ENCODE measurements at regions not wholly inside any gene's neighbourhood (a gene's known extent, or its start where the extent isn't known, plus 50 kb on each side); places are given as distances from the start of the nearest gene placed in this dataset.

GRCh38 chr9:26483991-26484390, 408.6 kb downstream of the CAAP1 start:
- no peak for TF ChIP-seq CTCF (IDR thresholded peaks at IDR 0.05; ENCODE audit: poor library complexity, severe bottlenecking)
- H3K27ac ChIP-seq (ENCODE audit: poor library complexity, severe bottlenecking) = no peak overlapping the region
- no peaks in the 10 kb centered on the region for H3K9me3 ChIP-seq (ENCODE audit: severe bottlenecking)
- no peak for ATAC-seq (ENCODE audit: low read depth)
- no peak overlapping the region for H3K4me3 ChIP-seq (ENCODE audit: severe bottlenecking)
- DNase-seq (ENCODE audit: low spot score) = no peak
- no peaks in the 10 kb centered on the region for H3K4me1 ChIP-seq (ENCODE audit: insufficient read depth, poor library complexity, severe bottlenecking)
- H3K36me3 ChIP-seq (ENCODE audit: low read depth) = no peaks in the 10 kb centered on the region
- H3K27me3 ChIP-seq (ENCODE audit: insufficient read depth, poor library complexity, severe bottlenecking) = no peaks in the 10 kb centered on the region

DNA sequence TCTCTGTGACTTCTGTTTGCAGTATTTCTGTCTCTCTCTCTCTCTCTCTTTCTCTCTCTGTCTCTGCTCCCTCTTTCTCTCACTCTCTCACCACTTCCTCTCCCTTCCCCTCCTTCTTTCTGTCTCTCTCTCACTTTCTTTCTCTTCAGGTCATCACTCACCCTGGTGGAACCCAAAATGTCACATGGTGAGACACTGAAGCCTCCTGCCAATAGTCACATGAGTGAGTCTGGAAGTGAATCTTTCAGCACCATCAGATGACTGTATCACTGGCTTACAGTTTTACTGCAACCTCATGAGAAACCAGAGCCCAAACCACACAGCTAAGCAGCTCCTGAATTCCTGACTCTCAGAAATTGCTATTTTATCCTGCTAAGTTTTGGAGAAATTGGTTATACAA, 414.6 kb downstream of the CAAP1 start:
- H3K4me3 ChIP-seq (ENCODE audit: severe bottlenecking) = no peak overlapping the region
- TF ChIP-seq CTCF (IDR thresholded peaks at IDR 0.05; ENCODE audit: poor library complexity, severe bottlenecking) = no peak
- H3K36me3 ChIP-seq (ENCODE audit: low read depth) = no peaks in the 10 kb centered on the region
- ATAC-seq (ENCODE audit: low read depth) (no peak), DNase-seq (ENCODE audit: low spot score) (no peak)
- no peaks in the 10 kb centered on the region for H3K4me1 ChIP-seq (ENCODE audit: insufficient read depth, poor library complexity, severe bottlenecking)
- no peaks in the 10 kb centered on the region for H3K27me3 ChIP-seq (ENCODE audit: insufficient read depth, poor library complexity, severe bottlenecking)
- H3K27ac ChIP-seq (ENCODE audit: poor library complexity, severe bottlenecking) = no peak overlapping the region
- no peaks in the 10 kb centered on the region for H3K9me3 ChIP-seq (ENCODE audit: severe bottlenecking)

DNA sequence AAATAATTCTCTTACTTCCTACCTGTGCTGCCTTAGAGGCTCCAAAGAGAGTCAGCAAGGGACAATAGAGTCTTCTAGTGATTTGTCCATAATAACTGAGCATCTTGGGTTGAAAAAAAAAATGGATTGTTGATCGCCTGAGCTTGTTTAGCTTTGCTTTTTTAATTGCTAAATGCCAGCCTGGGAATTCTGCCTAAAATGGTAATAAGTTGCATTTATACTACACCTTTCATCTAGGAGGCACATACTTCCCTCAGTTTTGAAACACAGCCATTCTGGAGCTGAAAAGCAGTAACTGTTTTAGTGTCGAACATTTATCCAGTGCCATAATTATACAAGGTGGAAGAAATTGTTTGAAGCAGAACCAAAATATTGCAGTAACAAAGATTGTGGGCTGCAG, 421.3 kb downstream of the CAAP1 start:
- ATAC-seq (ENCODE audit: low read depth) (no peak), DNase-seq (ENCODE audit: low spot score) (no peak)
- Histone ChIP-seq H3K27me3 (ENCODE audit: insufficient read depth, poor library complexity, severe bottlenecking) (no peaks in the 10 kb centered on the region), H3K4me3 (ENCODE audit: severe bottlenecking) (no peak overlapping the region), H3K4me1 (ENCODE audit: insufficient read depth, poor library complexity, severe bottlenecking) (no peaks in the 10 kb centered on the region), H3K36me3 (ENCODE audit: low read depth) (no peaks in the 10 kb centered on the region), H3K9me3 (ENCODE audit: severe bottlenecking) (no peaks in the 10 kb centered on the region), H3K27ac (ENCODE audit: poor library complexity, severe bottlenecking) (no peak overlapping the region)
- no peak for TF ChIP-seq CTCF (IDR thresholded peaks at IDR 0.05; ENCODE audit: poor library complexity, severe bottlenecking)

- Histone ChIP-seq H3K27me3 (ENCODE audit: insufficient read depth, poor library complexity, severe bottlenecking) (no peaks in the 10 kb centered on the region), H3K36me3 (ENCODE audit: low read depth) (no peaks in the 10 kb centered on the region), H3K27ac (ENCODE audit: poor library complexity, severe bottlenecking) (no peak overlapping the region), H3K4me1 (ENCODE audit: insufficient read depth, poor library complexity, severe bottlenecking) (no peaks in the 10 kb centered on the region), H3K9me3 (ENCODE audit: severe bottlenecking) (no peaks in the 10 kb centered on the region), H3K4me3 (ENCODE audit: severe bottlenecking) (no peak overlapping the region)
- DNase-seq (ENCODE audit: low spot score) = no peak
- ATAC-seq (ENCODE audit: low read depth) = no peak
- TF ChIP-seq CTCF (IDR thresholded peaks at IDR 0.05; ENCODE audit: poor library complexity, severe bottlenecking) = no peak
Observed at GRCh38 chr9:26470284-26470683, 422.3 kb downstream of the CAAP1 start.

DNA sequence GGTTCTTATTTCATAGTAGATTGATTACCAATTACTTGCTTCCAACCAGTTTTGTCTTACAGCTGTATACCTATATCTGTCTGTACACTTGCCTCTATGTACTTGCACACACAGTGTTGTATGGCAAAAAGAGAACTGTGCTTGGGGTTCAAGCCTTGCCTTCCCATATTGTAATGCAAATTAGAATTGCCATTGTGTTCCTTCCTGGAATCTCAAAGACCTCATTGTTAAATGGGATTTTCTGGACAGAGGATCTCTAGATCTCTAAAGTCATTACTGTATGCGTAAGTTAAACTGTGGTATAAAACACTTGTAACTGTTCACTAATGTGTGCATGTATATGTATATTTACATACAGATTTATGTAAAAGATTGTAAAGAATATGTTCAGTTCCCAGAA, 428.8 kb downstream of the CAAP1 start:
- H3K27me3 ChIP-seq (ENCODE audit: insufficient read depth, poor library complexity, severe bottlenecking) = no peaks in the 10 kb centered on the region
- H3K27ac ChIP-seq (ENCODE audit: poor library complexity, severe bottlenecking) = no peak overlapping the region
- no peak for TF ChIP-seq CTCF (IDR thresholded peaks at IDR 0.05; ENCODE audit: poor library complexity, severe bottlenecking)
- ATAC-seq (ENCODE audit: low read depth) (no peak), DNase-seq (ENCODE audit: low spot score) (no peak)
- H3K36me3 ChIP-seq (ENCODE audit: low read depth) = no peaks in the 10 kb centered on the region
- H3K4me3 ChIP-seq (ENCODE audit: severe bottlenecking) = no peak overlapping the region
- no peaks in the 10 kb centered on the region for H3K4me1 ChIP-seq (ENCODE audit: insufficient read depth, poor library complexity, severe bottlenecking)
- H3K9me3 ChIP-seq (ENCODE audit: severe bottlenecking) = no peaks in the 10 kb centered on the region

Measured in RWPE2 (cell line).